Activated CD4-positive, alpha-beta memory T cell treated with anti-CD3 and anti-CD28 coated beads for 36 hours (primary cell): ENCODE measurements at regions not wholly inside any gene's neighbourhood (a gene's known extent, or its start where the extent isn't known, plus 50 kb on each side); places are given as distances from the start of the nearest gene placed in this dataset.
"Not testable (repeated sequence)": the region's sequence is repeated elsewhere in the genome, so short reads cannot be mapped to it uniquely, and the experiment has no call there.

Source experiments
- CTCF ChIA-PET: fragments of 350-600 bp; sonication (Branson Sonifier 250); formaldehyde crosslinking; loops from one replicate; lab custom pipeline; 2021; ENCODE audit warnings: antibody characterized with exemption, inconsistent platforms; lab: Charles Lee
- POLR2A ChIA-PET: fragments of 350-600 bp; sonication (Branson Sonifier 250); formaldehyde crosslinking; loops from one replicate; lab custom pipeline; 2021; ENCODE audit warnings: antibody characterized with exemption; lab: Charles Lee
- DNase-seq: peaks from one replicate; pipeline ENCODE4 v3.0.0-alpha.2; 2020
- H3K27ac Mint-ChIP-seq: one replicate; pipeline ENCODE4 v1.8.0; 2021; ENCODE audit warnings: mixed read lengths
- H3K27me3 Mint-ChIP-seq: one replicate; pipeline ENCODE4 v1.8.0; 2021; ENCODE audit warnings: mixed read lengths
- H3K36me3 Mint-ChIP-seq: one replicate; pipeline ENCODE4 v1.8.0; 2021; ENCODE audit warnings: mixed read lengths
- H3K4me1 Mint-ChIP-seq: one replicate; pipeline ENCODE4 v1.8.0; 2021; ENCODE audit warnings: low read depth, mixed read lengths
- H3K4me3 Mint-ChIP-seq: one replicate; pipeline ENCODE4 v1.8.0; 2021; ENCODE audit warnings: mild to moderate bottlenecking, mixed read lengths
- H3K9me3 Mint-ChIP-seq: one replicate; pipeline ENCODE4 v1.8.0; 2021; ENCODE audit warnings: mixed read lengths
- intact Hi-C: fragments of 100-400 bp; cut with micrococcal nuclease; formaldehyde crosslinking; loops from one replicate; pipeline ENCODE4 v1.15.1; 2023

DNA sequence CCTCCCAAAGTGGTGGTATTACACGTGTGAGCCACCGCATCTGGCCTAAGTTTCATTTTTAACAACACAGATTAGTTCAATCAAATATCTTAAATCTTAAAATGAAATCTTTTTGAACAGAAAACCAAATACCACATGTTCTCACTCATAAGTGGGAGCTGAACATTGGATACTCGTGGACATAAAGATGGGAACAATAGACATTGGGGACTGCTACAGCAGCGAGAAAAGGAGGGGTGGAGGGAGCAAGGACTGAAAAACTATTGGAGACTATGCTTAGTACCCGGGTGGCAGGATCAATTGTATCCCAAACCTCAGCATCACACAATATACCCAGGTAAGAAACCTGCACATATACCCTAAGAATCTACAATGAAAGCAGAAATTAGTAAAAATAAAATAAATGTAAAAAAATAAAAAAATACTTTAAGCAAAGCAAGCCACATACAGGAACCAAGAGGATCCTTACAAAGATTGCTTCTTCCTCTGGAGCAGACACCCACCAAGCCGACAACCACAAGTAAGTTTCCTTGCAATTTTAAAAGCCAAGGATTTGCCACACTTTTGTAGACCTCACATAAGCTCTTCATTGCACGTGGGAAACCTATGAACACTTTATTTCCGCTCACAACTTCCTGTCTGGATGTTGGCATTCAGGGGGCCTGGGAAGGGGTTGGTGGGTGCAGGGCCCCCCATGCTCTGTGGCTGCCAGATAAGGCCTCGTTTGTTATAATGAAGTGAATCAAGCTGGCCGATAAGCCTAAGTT, 147.9 kb downstream of the MYCN start:
- ChIA-PET POLR2A (no interaction called here), CTCF (no interaction called here)
- no peaks in the 10 kb centered on the region for H3K9me3 Mint-ChIP-seq
- no peak overlapping the region for H3K4me3 Mint-ChIP-seq
- intact Hi-C loops = no loop called here
- no peak overlapping the region for H3K27ac Mint-ChIP-seq
- DNase-seq = no peak
- no peaks in the 10 kb centered on the region for H3K36me3 Mint-ChIP-seq
- H3K27me3 Mint-ChIP-seq = no peaks in the 10 kb centered on the region
- H3K4me1 Mint-ChIP-seq = no peaks in the 10 kb centered on the region

DNA sequence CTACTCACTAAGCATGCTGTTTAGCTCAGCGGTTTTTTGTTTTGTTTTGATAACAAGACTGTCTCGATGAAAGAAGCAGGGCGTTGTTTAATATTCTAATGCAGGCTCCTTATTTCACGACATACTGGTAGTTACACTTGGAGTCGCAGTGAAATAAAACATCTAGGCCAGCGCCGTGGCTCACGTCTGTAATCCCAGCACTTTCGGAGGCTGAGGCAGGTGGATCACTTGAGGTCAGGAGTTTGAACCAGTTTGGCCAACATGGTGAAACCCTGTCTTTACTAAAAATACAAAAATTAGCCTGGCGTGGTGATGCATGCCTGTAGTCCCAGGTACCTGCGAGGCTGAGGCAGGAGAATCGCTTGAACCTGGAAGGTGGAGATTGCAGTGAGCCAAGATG, 145.8 kb downstream of the MYCN start:
- H3K4me1 Mint-ChIP-seq, POLR2A ChIA-PET, H3K4me3 Mint-ChIP-seq, H3K36me3 Mint-ChIP-seq, CTCF ChIA-PET, H3K9me3 Mint-ChIP-seq, H3K27me3 Mint-ChIP-seq, intact Hi-C loops, H3K27ac Mint-ChIP-seq, DNase-seq: not testable (repeated sequence)

GRCh38 chr2:16085073-16085472, 144.7 kb downstream of the MYCN start:
- Mint-ChIP-seq H3K27me3 (no peaks in the 10 kb centered on the region), H3K9me3 (no peaks in the 10 kb centered on the region), H3K4me1 (no peaks in the 10 kb centered on the region), H3K36me3 (no peaks in the 10 kb centered on the region), H3K4me3 (no peak overlapping the region), H3K27ac (no peak overlapping the region)
- CTCF ChIA-PET = no interaction called here
- POLR2A ChIA-PET = no interaction called here
- DNase-seq = no peak
- intact Hi-C loops = no loop called here

DNA sequence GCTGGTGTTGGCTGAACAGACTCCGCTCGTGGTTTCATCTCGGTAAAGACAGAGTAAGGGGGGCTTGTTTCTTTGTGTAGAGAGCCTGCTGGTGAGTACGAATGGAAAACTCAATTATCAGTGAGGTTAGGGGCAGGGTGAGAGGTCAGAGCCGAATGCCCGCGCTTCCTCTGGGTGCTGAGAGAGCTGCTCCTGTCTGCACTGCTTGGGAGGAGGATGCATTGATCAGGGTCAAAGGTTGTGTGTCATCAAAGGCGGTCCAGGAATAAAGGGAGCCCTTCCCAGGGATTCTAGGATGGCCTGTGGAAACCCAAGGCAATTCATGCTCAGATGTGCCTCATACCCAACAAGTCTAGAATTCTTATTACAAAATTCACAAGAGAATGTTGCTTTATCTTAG, 143.9 kb downstream of the MYCN start:
- no peak overlapping the region for H3K27ac Mint-ChIP-seq
- DNase-seq = no peak
- POLR2A ChIA-PET = no interaction called here
- no peaks in the 10 kb centered on the region for H3K36me3 Mint-ChIP-seq
- H3K4me1 Mint-ChIP-seq = no peaks in the 10 kb centered on the region
- no peak overlapping the region for H3K4me3 Mint-ChIP-seq
- CTCF ChIA-PET = no interaction called here
- intact Hi-C loops = no loop called here
- H3K9me3 Mint-ChIP-seq = no peaks in the 10 kb centered on the region
- H3K27me3 Mint-ChIP-seq = no peaks in the 10 kb centered on the region

DNA sequence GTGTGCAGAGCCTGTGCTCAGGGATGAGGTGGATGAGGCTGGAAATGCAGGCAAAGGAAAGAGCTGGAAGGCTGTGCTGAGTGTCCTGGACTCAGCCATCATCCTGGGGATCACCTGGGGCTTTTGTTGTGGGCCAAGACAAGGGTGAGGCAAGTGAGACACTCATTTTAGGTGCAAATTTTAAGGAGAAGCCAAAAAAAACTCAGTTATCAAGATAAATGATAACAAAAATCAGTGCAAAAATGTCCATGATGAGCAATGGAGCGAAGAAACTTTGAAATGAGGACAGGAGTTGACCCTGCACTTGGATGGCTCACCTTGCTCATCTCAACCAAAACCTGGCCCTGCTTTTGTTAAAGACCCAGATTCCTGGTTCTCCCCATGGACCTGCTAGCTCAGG, 141.9 kb downstream of the MYCN start:
- ChIA-PET CTCF (no interaction called here), POLR2A (no interaction called here)
- DNase-seq = no peak
- Mint-ChIP-seq H3K27me3 (no peaks in the 10 kb centered on the region), H3K4me1 (no peaks in the 10 kb centered on the region), H3K27ac (no peak overlapping the region), H3K36me3 (no peaks in the 10 kb centered on the region), H3K9me3 (no peaks in the 10 kb centered on the region), H3K4me3 (no peak overlapping the region)
- intact Hi-C loops = no loop called here

- Mint-ChIP-seq H3K4me3 (no peak overlapping the region), H3K36me3 (no peaks in the 10 kb centered on the region), H3K9me3 (no peaks in the 10 kb centered on the region), H3K4me1 (no peaks in the 10 kb centered on the region), H3K27me3 (no peaks in the 10 kb centered on the region), H3K27ac (no peak overlapping the region)
- POLR2A ChIA-PET = no interaction called here
- no peak for DNase-seq
- CTCF ChIA-PET = no interaction called here
- intact Hi-C loops = no loop called here
These were observed 141.2 kb downstream of the MYCN start for GRCh38 chr2:16081316-16082200.

DNA sequence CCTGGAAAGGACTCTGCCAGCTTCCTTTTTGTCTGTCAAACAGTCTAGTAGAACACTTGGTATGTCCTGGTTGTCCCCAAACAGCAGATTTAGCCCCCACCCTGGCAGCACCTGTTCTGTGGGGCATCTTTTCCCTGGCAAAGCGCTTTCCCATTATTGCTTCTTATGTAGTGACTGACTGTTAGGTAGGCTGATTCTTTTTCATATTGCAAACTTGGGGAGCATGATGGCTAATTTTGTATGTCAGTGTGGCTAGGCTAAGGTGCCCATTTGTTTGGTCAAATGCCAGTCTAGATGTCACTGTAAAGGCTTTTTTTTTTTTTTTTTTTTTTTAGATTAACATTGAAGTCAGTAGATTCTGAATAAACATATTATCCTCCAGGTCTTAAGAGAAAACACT, 140.2 kb downstream of the MYCN start:
- Mint-ChIP-seq H3K36me3 (no peaks in the 10 kb centered on the region), H3K4me3 (no peak overlapping the region), H3K27ac (no peak overlapping the region), H3K9me3 (no peaks in the 10 kb centered on the region), H3K4me1 (no peaks in the 10 kb centered on the region), H3K27me3 (no peaks in the 10 kb centered on the region)
- intact Hi-C loops = no loop called here
- no peak for DNase-seq
- CTCF ChIA-PET = no interaction called here
- POLR2A ChIA-PET = no interaction called here

- no peaks in the 10 kb centered on the region for H3K4me1 Mint-ChIP-seq
- CTCF ChIA-PET = interaction anchor here (1.0 kb wide), 1 partner anchor 140 kb away, joined by 3 read pairs; no protein-coding TSS in a partner anchor
- intact Hi-C loops = no loop called here
- POLR2A ChIA-PET = no interaction called here
- no peaks in the 10 kb centered on the region for H3K27me3 Mint-ChIP-seq
- no peaks in the 10 kb centered on the region for H3K9me3 Mint-ChIP-seq
- H3K27ac Mint-ChIP-seq = no peak overlapping the region
- no peak overlapping the region for H3K4me3 Mint-ChIP-seq
- DNase-seq = no peak
- H3K36me3 Mint-ChIP-seq = no peaks in the 10 kb centered on the region
These were observed 139.7 kb downstream of the MYCN start for GRCh38 chr2:16080071-16080470.

- no peak for DNase-seq
- ChIA-PET CTCF (interaction anchor here (1.0 kb wide), 1 partner anchor 140 kb away, joined by 3 read pairs; no protein-coding TSS in a partner anchor), POLR2A (no interaction called here)
- Mint-ChIP-seq H3K9me3 (no peaks in the 10 kb centered on the region), H3K36me3 (no peaks in the 10 kb centered on the region), H3K4me3 (no peak overlapping the region), H3K4me1 (no peaks in the 10 kb centered on the region), H3K27ac (no peak overlapping the region), H3K27me3 (no peaks in the 10 kb centered on the region)
- intact Hi-C loops = no loop called here
These were observed 139.3 kb downstream of the MYCN start for GRCh38 chr2:16079637-16080036.

DNA sequence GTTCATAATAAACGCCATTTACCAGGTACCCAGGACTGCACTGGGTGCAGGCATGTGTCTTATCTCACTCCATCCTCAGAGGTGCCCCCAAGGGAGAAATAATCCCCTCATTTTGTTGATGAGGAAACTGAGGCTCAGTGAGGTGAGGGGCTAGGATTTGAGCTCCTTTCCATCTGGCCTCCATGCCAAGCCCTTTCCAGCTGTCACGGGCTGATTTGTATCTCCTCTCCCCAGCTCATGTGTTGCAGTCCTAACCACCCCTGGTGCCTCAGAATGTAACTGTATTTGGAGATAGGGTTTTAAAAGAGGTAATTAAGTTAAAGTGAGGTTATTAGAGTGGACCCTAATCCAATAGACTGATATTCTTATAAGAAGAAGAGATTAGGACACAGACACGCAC, 137.3 kb downstream of the MYCN start:
- CTCF ChIA-PET = no interaction called here

DNA sequence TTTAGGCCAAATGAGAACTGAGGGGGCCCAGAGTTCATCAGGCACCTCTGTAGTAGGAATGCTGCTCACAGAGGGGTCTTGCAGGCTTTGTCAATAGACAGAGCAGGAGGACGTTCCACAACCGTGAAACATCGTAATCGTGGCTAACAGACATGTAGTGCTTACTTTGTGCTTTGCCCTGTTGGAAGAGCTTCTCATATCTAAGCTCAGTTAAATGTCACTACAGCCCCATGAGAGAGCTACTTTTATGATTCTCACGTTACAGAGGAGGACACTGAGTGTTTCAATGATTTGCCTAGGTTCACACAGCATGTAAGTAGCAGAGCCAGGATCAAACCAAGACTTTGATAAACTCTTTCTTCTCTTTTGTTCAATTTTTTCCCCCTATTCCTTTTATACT, 136.6 kb downstream of the MYCN start:
- H3K36me3 Mint-ChIP-seq = no peaks in the 10 kb centered on the region
- DNase-seq = no peak
- ChIA-PET CTCF (no interaction called here), POLR2A (no interaction called here)
- H3K9me3 Mint-ChIP-seq = no peaks in the 10 kb centered on the region
- H3K27me3 Mint-ChIP-seq = no peaks in the 10 kb centered on the region
- intact Hi-C loops = no loop called here
- no peaks in the 10 kb centered on the region for H3K4me1 Mint-ChIP-seq
- H3K4me3 Mint-ChIP-seq = no peak overlapping the region
- H3K27ac Mint-ChIP-seq = no peak overlapping the region

More for the DNA sequence above, 137.3 kb downstream of the MYCN start:
- H3K4me3 Mint-ChIP-seq = no peak overlapping the region
- H3K36me3 Mint-ChIP-seq = no peaks in the 10 kb centered on the region
- no peaks in the 10 kb centered on the region for H3K9me3 Mint-ChIP-seq
- H3K27me3 Mint-ChIP-seq = no peaks in the 10 kb centered on the region
- intact Hi-C loops = no loop called here
- H3K4me1 Mint-ChIP-seq = no peaks in the 10 kb centered on the region
- no peak for DNase-seq
- no peak overlapping the region for H3K27ac Mint-ChIP-seq
- POLR2A ChIA-PET = no interaction called here

DNA sequence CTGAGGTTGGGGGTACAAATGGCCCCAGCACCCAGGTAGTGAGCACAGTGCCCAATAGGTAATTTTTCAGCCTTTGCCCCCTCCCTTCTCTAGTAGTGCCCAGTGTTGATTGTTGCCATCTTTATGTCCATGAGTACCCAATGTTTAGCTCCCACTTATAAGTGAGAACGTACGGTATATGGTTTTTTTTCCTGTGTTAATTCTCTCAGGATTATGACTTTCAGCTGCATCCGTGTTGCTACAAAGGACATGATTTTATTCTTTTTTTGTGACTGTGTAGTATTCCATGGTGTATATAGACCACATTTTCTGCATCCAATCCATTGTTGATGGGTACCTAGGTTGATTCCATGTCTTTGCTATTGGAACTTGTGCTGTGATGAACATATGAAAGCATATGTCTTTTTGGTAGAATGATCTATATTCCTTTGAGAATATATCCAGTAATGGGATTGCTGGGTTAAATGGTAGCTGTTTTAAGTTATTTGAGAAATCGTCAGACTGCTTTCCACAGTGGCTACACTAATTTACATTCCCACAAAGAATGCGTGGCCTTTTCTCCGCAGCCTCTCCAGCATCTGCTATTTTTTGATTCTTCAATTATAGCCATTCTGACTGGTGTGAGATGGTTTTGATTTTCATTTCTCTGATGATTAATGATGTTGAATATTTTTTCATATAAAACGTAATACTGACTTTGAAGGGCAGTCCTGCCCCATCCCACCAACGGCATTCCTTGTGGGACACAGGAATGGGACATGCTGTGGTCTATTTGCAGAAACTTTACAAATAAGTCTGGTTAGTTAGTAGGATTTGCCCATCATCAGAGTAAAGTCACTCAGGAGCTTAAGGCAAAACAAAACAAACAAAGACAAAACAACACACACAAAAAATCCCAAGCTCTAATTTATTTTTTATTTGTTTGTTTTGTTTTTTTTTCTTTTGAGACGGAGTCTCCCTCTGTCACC, 135.0 kb downstream of the MYCN start:
- H3K4me1 Mint-ChIP-seq = no peaks in the 10 kb centered on the region
- H3K36me3 Mint-ChIP-seq = no peaks in the 10 kb centered on the region
- ChIA-PET POLR2A (no interaction called here), CTCF (no interaction called here)
- no peaks in the 10 kb centered on the region for H3K27me3 Mint-ChIP-seq
- no peak overlapping the region for H3K4me3 Mint-ChIP-seq
- no peaks in the 10 kb centered on the region for H3K9me3 Mint-ChIP-seq
- intact Hi-C loops = no loop called here
- no peak for DNase-seq
- no peak overlapping the region for H3K27ac Mint-ChIP-seq
